Breast epithelium (tissue), 4 donors: ENCODE measurements at regions not wholly inside any gene's neighbourhood (a gene's known extent, or its start where the extent isn't known, plus 50 kb on each side); places are given as distances from the start of the nearest gene placed in this dataset.

Source experiments
- DNase-seq, 2 donors: peaks; one replicate each; pipeline ENCODE4 v3.0.0-alpha.2; 2019; ENCODE audit warnings: low spot score in 2 of 2
- H3K27ac ChIP-seq, 2 donors: fragments of 200-600 bp; sonication (generic) in 1 of 2; one replicate each; pipeline ENCODE4 v1.5.1; 2016 to 2019; ENCODE audit warnings: mild to moderate bottlenecking in 1 of 2
- H3K27me3 ChIP-seq, 2 donors: fragments of 200-600 bp; sonication (generic) in 1 of 2; one replicate each; pipeline versions ENCODE4 v1.5.1 to v1.6.0; 2017 to 2019; ENCODE audit warnings: control low read depth in 1 of 2, mild to moderate bottlenecking in 1 of 2
- H3K36me3 ChIP-seq: fragments of 200-600 bp; one replicate; pipeline ENCODE4 v1.5.1; 2019
- H3K4me1 ChIP-seq, 2 donors: fragments of 200-600 bp; sonication (generic); one replicate each; pipeline ENCODE4 v1.5.1; 2016 to 2019; ENCODE audit warnings: control low read depth in 1 of 2
- H3K4me3 ChIP-seq, 3 donors: fragments of 200-600 bp; sonication (generic); 1 replicate in 2 of 3; 2 replicates in 1 of 3; pipeline ENCODE4 v1.5.1; 2016 to 2019; ENCODE audit warnings: mild to moderate bottlenecking in 3 of 3, moderate library complexity in 2 of 3
- H3K9me3 ChIP-seq, 2 donors: fragments of 200-600 bp; sonication (generic) in 1 of 2; one replicate each; pipeline ENCODE4 v1.5.1; 2016 to 2019; ENCODE audit warnings: control low read depth in 1 of 2
- CTCF ChIP-seq, 3 donors: fragments of 450-650 bp; IDR thresholded peaks; one replicate each; pipeline ENCODE4 v1.5.1; 2016 to 2017; ENCODE audit warnings: antibody characterized with exemption in 3 of 3, mild to moderate bottlenecking in 3 of 3, moderate library complexity in 3 of 3
- POLR2A ChIP-seq: fragments of 450-650 bp; IDR thresholded peaks from one replicate; pipeline ENCODE4 v1.6.1; 2016; ENCODE audit warnings: antibody characterized with exemption, mild to moderate bottlenecking, moderate library complexity
- POLR2AphosphoS5 ChIP-seq, 3 donors: sonication (generic); formaldehyde crosslinking; IDR thresholded peaks; one replicate each; pipeline ENCODE4 v1.6.1; 2017; ENCODE audit warnings: antibody characterized with exemption in 3 of 3
- intact Hi-C: fragments of 100-400 bp; cut with DNase I; formaldehyde crosslinking; loops from one replicate; pipeline ENCODE4 v1.15.1; 2023; ENCODE audit warnings: low total_unique reads

- Histone ChIP-seq H3K4me1 (no peaks in the 10 kb centered on the region), H3K36me3 (no peaks in the 10 kb centered on the region), H3K27ac (no peak overlapping the region), H3K9me3 (no peaks in the 10 kb centered on the region), H3K27me3 (no peaks in the 10 kb centered on the region), H3K4me3 (no peak overlapping the region)
- TF ChIP-seq CTCF (IDR thresholded peaks at IDR 0.05) (no peak), POLR2AphosphoS5 (IDR thresholded peaks at IDR 0.05) (no peak), POLR2A (no peak)
- DNase-seq = no peak
- intact Hi-C loops = no loop called here
Measured at GRCh38 chr2:128543646-128544045, 225.0 kb upstream of the HS6ST1 start.

- H3K27ac ChIP-seq = no peak overlapping the region
- no peaks in the 10 kb centered on the region for H3K36me3 ChIP-seq
- intact Hi-C loops = no loop called here
- H3K9me3 ChIP-seq = no peaks in the 10 kb centered on the region
- no peaks in the 10 kb centered on the region for H3K4me1 ChIP-seq
- TF ChIP-seq POLR2A (no peak), CTCF (IDR thresholded peaks at IDR 0.05) (no peak), POLR2AphosphoS5 (IDR thresholded peaks at IDR 0.05) (no peak)
- no peaks in the 10 kb centered on the region for H3K27me3 ChIP-seq
- no peak for DNase-seq
- no peak overlapping the region for H3K4me3 ChIP-seq
Measured at GRCh38 chr2:128544321-128545037, 225.8 kb upstream of the HS6ST1 start.

GRCh38 chr2:128545085-128545484 is 226.4 kb upstream of the HS6ST1 start:
- Histone ChIP-seq H3K4me1 (no peaks in the 10 kb centered on the region), H3K4me3 (no peak overlapping the region), H3K9me3 (no peaks in the 10 kb centered on the region), H3K27me3 (no peaks in the 10 kb centered on the region), H3K27ac (no peak overlapping the region), H3K36me3 (no peaks in the 10 kb centered on the region)
- DNase-seq = no peak
- TF ChIP-seq POLR2AphosphoS5 (IDR thresholded peaks at IDR 0.05) (no peak), CTCF (IDR thresholded peaks at IDR 0.05) (no peak), POLR2A (no peak)
- intact Hi-C loops = no loop called here

- Histone ChIP-seq H3K4me3 (no peak overlapping the region), H3K27me3 (no peaks in the 10 kb centered on the region), H3K9me3 (no peaks in the 10 kb centered on the region), H3K27ac (no peak overlapping the region), H3K36me3 (no peaks in the 10 kb centered on the region), H3K4me1 (no peaks in the 10 kb centered on the region)
- no peak for DNase-seq
- TF ChIP-seq CTCF (IDR thresholded peaks at IDR 0.05) (no peak), POLR2AphosphoS5 (IDR thresholded peaks at IDR 0.05) (no peak), POLR2A (no peak)
- intact Hi-C loops = no loop called here
Measured at GRCh38 chr2:128545829-128546228, 227.2 kb upstream of the HS6ST1 start.

- TF ChIP-seq POLR2AphosphoS5 (IDR thresholded peaks at IDR 0.05) = no peak
- no peak for TF ChIP-seq CTCF (IDR thresholded peaks at IDR 0.05)
- TF ChIP-seq POLR2A = no peak
- intact Hi-C loops = no loop called here
- no peak for DNase-seq
- Histone ChIP-seq H3K4me1 (no peaks in the 10 kb centered on the region), H3K27me3 (no peaks in the 10 kb centered on the region), H3K9me3 (no peaks in the 10 kb centered on the region), H3K27ac (no peak overlapping the region), H3K4me3 (no peak overlapping the region), H3K36me3 (no peaks in the 10 kb centered on the region)
Measured at GRCh38 chr2:128547667-128548066, 229.0 kb upstream of the HS6ST1 start.
